GM21447 (cell line): ENCODE measurements at regions not wholly inside any gene's neighbourhood (a gene's known extent, or its start where the extent isn't known, plus 50 kb on each side); places are given as distances from the start of the nearest gene placed in this dataset.
"Not testable (repeated sequence)": the region's sequence is repeated elsewhere in the genome, so short reads cannot be mapped to it uniquely, and the experiment has no call there.

ENCODE experiments used
- ATAC-seq: cut with Tn5 transposase; IDR thresholded peaks from one replicate; pipeline ENCODE4 v1.9.1; 2021; ENCODE audit not compliant: unreplicated experiment

GRCh38 chr3:28575746-28576613 is 227.4 kb upstream of the AZI2 start:
- ATAC-seq = no peak

- ATAC-seq = no peak
Observed at GRCh38 chr3:28576614-28577200, 228.1 kb upstream of the AZI2 start.

DNA sequence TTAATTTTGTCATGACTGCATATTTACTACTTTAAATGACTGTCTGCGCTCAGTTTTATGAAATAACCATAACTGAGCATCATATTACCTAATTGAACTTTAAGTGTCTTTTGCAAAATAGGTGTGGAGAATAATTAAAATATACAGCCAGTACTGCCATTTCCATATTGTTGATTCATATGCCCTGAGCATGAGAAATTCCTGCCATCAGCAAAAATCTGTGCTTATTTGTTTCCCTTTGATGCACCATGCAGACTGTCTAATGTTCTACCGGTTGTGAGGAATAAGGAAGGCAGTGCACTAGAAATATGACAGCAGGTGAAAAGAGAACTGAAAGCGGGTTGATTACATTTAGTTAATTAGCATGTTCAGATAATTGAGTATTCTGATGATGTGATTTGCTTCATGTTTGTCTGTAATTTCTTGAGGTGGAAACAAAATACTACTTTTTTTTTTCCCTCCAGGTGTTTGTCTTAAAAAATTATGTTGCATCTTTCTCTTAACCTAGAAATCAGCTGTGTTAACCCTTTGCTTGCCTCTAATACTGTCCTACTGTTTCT is 229.4 kb upstream of the AZI2 start:
- ATAC-seq = no peak

DNA sequence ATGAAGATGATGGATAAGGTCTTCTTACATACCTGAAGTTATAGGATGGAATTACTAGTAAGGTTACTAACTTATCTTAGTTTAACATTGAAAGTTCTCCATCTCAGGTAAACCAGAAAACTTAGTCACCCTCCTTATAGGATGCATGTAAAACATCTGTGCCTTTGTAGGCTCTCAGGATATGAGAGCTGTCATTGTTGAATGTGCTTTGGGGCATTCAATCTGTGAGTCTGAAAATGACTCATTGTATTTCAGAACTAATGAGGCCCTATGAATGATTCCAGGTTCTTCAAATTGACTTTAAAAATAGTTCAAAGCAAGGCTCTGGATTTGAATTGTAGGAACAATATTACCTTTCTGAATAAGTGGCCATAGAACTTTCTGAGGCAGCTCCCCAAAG is 237.7 kb upstream of the AZI2 start:
- ATAC-seq = no peak

DNA sequence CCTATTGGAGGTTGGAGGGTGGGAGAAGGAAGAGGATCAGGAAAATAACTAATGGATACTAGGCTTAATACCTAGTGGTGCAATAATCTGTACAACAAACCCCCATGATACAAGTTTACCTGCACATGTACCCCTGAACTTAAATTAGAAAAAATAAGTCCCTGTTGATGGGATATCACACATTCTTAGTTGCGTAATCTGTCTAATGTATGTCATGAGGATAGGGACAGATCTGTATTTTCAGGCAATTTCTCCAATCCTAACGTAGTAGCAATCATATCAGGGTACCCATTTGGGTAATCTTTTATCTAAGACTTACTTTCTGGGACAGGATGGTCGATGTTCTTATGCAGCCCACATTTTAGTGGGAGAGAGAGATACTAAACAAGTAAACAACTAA is 239.1 kb upstream of the AZI2 start:
- ATAC-seq = no peak

DNA sequence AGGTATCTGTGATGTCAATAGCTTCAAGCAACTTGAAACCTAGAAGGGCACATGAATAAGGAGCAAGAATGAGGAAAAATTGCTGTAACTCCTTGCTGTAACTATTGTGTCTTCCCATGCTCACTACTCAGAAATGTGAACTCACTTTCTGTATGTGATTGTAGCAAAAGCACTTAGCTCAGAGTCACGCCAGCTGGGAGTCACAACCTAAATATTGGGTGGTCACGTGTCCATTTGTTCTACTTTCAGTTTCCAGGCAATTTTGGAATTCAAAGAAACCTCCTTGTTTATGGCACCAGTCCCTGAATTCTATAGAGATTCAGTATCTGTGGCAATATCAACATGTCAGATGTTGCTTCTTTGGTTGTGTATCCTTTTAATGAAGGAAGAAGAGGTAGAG is 241.6 kb upstream of the AZI2 start:
- no peak for ATAC-seq

DNA sequence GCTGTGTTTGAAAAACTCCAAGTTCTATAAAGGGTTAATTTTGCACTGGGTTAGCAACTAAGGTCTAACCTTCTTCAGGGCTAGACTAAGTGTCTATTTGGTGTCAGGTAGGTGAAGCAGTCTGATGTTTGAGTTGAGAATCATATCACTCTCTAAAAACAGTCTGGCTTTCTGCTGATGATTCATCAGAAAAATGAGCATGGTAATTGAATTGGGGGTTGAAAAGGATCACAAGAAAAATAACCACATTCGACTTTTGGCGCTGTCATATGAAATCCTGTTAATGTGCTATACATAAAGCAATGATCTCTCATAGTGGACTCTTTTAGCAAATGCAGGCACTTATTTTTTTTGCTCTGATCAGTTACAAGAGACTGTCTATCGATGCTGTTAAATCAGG is 242.2 kb upstream of the AZI2 start:
- no peak for ATAC-seq

DNA sequence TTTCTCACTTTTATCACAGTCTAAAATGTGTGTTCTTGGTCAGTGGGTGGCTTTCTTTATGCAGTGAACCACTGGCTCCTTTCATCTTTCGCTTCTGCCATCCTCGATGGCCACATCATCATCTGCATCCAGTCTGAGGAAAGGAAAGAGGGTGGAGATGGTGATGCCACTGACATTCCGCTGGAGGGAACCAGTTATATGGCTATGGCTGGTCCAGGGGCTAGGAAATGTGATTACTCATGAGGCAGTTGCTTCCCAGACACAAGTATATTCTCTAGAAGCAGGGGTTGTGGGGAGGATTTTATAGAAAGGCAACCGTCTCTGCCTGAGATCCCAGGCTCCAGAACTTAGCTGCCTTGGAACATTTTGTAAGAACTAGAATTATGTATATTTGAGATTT is 246.7 kb upstream of the AZI2 start:
- no peak for ATAC-seq

DNA sequence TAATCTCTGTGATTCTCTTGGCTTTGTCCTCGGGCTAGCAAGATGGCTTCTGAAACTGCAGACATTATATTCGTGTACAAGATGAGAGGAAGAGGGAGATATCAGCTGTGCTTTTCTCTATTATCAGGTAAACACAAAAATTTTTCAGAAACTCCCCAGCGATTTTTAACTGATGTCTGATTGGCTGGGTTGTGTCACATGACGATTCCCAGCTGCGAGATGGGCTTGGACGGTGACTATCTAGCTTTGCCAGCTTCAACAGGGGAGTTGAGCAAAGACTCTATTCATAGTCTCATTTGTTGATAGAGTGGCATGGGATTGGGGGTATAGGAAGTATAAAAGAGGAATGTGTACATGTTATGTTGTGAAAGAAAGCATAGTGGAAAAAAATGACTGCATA is 248.8 kb upstream of the AZI2 start:
- no peak for ATAC-seq

GRCh38 chr3:28598165-28598564 is 249.5 kb upstream of the AZI2 start:
- no peak for ATAC-seq

DNA sequence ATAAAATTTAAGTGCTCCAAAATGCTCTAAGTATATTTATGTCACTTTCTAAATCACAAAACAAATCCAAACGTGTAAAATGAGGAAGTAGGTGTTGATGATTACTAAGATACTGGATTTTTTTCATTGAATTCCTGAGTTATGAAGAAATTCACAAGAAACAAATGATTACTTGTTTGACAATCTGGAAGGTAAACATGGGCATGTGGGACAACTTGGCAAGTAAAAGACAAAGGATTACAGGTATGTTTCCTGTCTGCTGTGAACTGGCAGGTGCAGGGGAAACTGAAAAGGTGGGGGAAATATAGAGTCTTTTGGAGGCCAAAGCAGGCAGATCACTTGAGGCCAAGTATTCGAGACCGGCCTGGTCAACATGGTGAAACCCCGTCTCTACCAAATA is 252.7 kb upstream of the AZI2 start:
- no peak for ATAC-seq

DNA sequence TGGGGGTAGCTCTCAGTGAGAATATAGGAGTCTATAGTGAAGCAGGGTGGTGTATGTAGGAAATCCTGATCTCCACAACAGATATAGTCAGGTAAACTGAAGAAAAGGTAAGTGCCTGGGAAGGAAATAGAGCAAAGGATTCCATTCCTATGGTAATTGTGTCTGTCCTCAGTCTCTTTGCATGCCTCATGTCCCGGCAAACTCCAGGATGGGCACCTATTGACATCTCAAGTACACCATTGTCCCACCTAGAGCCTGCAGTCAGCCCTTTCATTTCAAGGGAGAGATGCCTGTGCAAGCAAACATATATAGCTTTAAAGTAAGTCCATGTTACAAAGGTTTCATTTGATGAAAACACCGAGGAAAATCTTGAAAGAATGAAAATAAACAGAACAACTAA is 257.7 kb upstream of the AZI2 start:
- ATAC-seq = no peak

- ATAC-seq = no peak
Observed at GRCh38 chr3:28612232-28612631, 263.6 kb upstream of the AZI2 start.

- ATAC-seq = no peak
Observed at GRCh38 chr3:28613511-28614106, 265.0 kb upstream of the AZI2 start.

DNA sequence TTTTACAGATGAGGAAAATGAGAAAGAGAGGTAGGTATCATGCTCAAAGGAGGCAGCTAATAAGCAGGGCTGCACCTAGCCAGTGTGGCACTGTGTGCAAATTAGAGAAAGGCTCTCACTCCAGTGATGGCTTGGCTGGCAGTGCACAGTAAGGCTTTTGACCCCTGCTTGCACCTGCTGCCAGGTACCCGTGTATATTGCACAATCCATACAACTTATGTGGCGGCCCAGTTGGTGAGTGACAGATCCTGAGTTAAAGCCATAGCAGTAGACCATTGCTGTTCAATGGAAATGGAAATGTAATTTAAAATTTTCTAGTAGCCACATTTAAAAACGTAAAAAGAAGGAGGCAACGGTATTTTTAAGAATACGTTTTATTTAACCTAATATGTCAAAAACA is 266.4 kb upstream of the AZI2 start:
- ATAC-seq = no peak

GRCh38 chr3:28615971-28616370 is 267.3 kb upstream of the AZI2 start:
- no peak for ATAC-seq

- no peak for ATAC-seq
Observed at GRCh38 chr3:28617821-28618220, 269.2 kb upstream of the AZI2 start.

DNA sequence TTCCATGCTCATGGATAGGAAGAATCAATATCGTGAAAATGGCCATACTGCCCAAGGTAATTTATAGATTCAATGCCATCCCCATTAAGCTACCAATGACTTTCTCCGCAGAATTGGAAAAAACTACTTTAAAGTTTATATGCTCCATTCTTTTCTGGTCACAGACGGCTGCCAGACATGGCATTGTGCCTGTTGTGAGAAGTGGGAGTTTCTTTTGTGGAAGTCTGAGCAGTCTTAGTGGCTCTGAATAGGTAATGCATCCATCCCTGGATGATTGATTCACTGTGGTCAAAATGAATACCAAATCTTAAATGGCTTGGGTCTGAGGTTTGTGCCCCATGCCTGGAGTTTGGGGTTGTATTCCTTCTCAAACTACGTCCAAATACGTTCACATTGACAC is 274.5 kb upstream of the AZI2 start:
- ATAC-seq = no peak

DNA sequence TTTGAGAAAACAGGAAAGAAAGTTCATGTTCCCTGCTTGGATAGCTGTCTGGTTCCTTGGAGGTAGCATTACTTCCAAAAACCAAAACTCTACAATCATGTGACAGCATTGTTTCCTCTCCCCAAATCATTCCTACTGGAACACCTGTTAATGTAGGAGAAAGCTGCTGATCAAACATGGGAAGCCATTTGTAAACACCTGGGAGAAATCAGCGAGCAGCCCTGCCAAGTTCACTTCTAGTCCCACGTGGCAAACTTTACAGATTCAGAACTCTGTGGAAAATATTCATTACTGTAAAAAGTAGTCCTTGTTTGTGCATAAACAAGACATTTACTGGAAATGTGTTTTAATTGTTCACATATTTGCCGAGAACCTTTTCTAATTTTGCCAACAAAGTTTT is 275.5 kb upstream of the AZI2 start:
- no peak for ATAC-seq

DNA sequence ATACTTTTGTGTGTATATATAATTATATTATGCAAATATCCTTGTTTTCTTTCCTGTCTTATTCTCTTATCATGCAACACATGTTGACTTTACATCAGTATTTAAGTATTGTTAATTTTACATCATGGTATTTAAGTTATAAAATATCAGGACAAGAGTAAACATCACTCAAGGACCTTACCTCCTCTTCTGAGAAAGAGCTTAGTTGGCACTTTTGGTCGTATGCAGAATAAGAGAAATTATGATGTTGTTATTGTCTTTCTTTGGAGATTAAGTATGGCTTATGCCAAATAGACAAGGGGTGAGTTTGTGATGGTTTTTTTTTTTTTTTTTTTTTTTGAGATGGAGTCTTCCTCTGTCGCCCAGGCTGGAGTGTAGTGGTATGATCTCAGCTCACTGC is 279.2 kb upstream of the AZI2 start:
- not testable (repeated sequence) for ATAC-seq

GRCh38 chr3:28634019-28634418 is 285.4 kb upstream of the AZI2 start:
- no peak for ATAC-seq

DNA sequence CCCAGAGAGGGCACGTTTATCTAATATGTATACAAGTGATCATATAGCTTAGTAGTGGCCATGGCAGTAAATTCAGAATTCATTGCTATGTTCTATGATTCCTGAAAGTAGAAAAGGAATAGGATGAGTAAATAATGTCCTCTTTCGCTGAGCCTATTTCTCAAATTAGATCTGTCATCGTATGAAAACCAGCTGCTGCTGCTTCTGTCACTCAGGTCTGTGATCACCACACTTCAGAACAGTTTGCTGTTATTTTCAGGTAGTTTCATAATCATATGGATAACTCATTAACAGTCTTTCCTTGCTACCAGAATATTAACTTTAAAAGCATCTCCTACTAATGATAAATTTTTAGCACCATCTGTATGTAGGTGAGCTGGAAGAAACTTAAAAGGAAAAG is 289.1 kb upstream of the AZI2 start:
- no peak for ATAC-seq
